ENCODE measurements at regions not wholly inside any gene's neighbourhood (a gene's known extent, or its start where the extent isn't known, plus 50 kb on each side); places are given as distances from the start of the nearest gene placed in this dataset.

GRCh38 chr7:41311301-41311700, 391.6 kb downstream of the INHBA start:
- TF ChIP-seq CTCF (IDR thresholded peaks at IDR 0.05; ENCODE audit: insufficient read depth, low read length, poor library complexity, severe bottlenecking) (no peak), EZH2phosphoT487 (conservative IDR thresholded peaks at IDR 0.05; ENCODE audit: low read length) (no peak)

All from SU-DHL-6 (cell line).